Lower leg skin (tissue), 3 donors: ENCODE measurements at regions not wholly inside any gene's neighbourhood (a gene's known extent, or its start where the extent isn't known, plus 50 kb on each side); places are given as distances from the start of the nearest gene placed in this dataset.

Experiments
- POLR2A ChIP-seq, 2 donors: fragments of 450-650 bp; IDR thresholded peaks; one replicate each; pipeline ENCODE4 v1.6.1; 2016 to 2017; ENCODE audit warnings: antibody characterized with exemption in 2 of 2, mild to moderate bottlenecking in 1 of 2, moderate library complexity in 1 of 2
- TF ChIP-seq, protein P1 (sequence below), 3 donors: fragments of 450-650 bp; IDR thresholded peaks; one replicate each; pipeline ENCODE4 v1.5.1; 2016; ENCODE audit warnings: antibody characterized with exemption in 3 of 3, mild to moderate bottlenecking in 3 of 3, moderate library complexity in 2 of 3

DNA sequence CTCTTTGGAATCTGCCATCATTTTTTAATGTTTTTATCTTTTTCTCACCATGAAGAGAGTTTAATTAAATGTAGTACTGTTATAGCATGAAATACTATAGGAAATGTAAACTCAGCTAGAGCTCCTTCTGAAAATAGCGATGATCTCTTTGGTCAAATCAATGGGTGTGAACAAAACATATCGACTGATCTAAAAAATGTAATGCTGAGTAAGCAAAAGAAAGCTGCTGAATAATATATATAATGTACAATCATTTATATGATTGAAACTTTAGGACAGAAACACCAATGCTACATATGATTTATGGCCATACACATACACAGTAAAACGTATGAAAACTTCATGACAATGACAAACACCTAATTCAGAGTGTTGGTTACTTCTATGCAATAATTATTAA is 150.8 kb upstream of the TUBA3C start:
- TF ChIP-seq, protein P1, sequence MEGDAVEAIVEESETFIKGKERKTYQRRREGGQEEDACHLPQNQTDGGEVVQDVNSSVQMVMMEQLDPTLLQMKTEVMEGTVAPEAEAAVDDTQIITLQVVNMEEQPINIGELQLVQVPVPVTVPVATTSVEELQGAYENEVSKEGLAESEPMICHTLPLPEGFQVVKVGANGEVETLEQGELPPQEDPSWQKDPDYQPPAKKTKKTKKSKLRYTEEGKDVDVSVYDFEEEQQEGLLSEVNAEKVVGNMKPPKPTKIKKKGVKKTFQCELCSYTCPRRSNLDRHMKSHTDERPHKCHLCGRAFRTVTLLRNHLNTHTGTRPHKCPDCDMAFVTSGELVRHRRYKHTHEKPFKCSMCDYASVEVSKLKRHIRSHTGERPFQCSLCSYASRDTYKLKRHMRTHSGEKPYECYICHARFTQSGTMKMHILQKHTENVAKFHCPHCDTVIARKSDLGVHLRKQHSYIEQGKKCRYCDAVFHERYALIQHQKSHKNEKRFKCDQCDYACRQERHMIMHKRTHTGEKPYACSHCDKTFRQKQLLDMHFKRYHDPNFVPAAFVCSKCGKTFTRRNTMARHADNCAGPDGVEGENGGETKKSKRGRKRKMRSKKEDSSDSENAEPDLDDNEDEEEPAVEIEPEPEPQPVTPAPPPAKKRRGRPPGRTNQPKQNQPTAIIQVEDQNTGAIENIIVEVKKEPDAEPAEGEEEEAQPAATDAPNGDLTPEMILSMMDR (IDR thresholded peaks at IDR 0.05), result no peak
- no peak for TF ChIP-seq POLR2A (IDR thresholded peaks at IDR 0.05)
